Epithelial cell of esophagus (primary cell): ENCODE measurements at regions not wholly inside any gene's neighbourhood (a gene's known extent, or its start where the extent isn't known, plus 50 kb on each side); places are given as distances from the start of the nearest gene placed in this dataset.

Source experiments
- DNase-seq: peaks from one replicate; pipeline ENCODE4 v3.0.0; 2010; ENCODE audit warnings: low read depth
- H3K4me3 ChIP-seq: 2 replicates; pipeline ENCODE4 v1.5.1; 2011; ENCODE audit warnings: mild to moderate bottlenecking, low read length, control low read depth
- TF ChIP-seq, protein P1 (sequence below): IDR thresholded peaks from 2 replicates; pipeline ENCODE4 v1.5.1; 2011; ENCODE audit warnings: low read depth, mild to moderate bottlenecking, low read length, control low read depth, inconsistent platforms; ENCODE audit not compliant: insufficient read depth; ENCODE audit errors: missing control alignments

DNA sequence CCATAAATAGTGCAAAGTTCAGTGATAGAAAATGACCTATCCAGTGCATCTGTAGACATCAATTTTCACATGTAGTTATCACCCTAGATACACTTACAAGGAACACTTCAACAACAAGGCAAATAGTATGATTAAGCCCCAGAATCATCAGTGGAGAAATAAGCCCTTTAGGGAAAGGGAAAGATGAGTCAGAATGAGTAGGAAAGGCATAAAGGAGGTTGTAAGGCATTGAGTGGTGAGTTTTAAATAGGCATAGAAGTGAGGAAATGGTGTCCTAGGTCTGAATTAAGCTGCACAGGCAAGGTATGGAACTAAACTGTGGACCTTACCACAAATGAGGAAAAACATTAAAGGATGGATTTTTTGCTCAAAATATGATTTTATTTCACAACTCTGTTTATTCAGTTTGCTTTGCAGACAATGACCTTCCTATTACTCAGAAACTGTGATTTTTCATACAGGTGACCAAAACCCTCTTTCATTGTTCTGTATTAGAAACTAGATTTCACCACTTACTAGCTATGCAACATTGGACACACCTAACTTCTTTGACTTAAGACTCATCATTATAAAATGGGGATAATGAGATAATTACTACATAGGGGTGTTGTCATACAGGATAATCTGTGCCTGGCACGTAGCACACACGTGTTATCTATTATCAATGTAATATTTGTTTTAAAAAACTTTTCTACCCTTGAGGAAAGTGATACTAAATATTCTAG is 57.0 kb upstream of the MAP9 start:
- TF ChIP-seq, protein P1, sequence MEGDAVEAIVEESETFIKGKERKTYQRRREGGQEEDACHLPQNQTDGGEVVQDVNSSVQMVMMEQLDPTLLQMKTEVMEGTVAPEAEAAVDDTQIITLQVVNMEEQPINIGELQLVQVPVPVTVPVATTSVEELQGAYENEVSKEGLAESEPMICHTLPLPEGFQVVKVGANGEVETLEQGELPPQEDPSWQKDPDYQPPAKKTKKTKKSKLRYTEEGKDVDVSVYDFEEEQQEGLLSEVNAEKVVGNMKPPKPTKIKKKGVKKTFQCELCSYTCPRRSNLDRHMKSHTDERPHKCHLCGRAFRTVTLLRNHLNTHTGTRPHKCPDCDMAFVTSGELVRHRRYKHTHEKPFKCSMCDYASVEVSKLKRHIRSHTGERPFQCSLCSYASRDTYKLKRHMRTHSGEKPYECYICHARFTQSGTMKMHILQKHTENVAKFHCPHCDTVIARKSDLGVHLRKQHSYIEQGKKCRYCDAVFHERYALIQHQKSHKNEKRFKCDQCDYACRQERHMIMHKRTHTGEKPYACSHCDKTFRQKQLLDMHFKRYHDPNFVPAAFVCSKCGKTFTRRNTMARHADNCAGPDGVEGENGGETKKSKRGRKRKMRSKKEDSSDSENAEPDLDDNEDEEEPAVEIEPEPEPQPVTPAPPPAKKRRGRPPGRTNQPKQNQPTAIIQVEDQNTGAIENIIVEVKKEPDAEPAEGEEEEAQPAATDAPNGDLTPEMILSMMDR, result no peak
- H3K4me3 ChIP-seq, result no peak overlapping the region
- peak; percentile 94 for DNase-seq

DNA sequence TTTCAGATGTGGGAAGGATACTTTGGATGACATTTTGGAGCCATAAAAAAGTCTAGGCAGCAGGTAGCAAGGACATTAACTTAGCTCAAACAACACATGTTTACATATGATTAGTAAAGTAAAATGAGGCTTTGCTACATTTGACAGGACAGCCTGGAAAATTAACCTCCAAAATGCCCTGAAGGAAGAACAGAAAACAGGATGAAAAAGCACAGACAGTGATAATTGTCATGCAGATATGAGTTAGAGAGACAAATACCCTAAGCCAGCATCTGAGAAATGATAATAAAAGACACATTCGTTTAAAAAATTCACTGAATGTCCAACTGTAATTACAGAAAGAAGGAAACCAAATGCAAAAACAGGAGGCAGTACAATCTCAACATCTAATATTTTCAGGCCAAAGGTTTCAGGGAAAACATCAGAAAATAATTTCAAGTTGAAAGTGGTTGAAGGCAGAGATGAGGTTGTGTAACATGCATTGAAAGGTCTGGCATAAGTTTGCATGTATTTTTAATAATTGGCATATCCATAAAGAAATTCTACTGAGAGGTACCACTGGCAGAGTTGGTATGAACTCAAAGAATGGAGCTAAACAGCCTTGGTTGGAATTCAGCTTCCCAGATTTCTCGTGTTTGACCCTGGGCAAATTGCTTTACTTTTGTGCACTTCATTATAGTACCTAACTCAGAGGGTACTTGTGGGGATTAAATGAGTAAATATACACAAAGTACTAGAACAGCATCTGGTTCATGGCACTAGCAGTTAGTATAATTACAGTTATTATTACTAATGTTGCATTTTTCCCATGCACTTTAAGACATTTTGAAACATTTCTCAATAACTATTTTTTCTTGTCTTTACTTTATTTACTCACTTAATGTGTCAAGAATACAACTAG is 54.4 kb upstream of the MAP9 start:
- no peak overlapping the region for H3K4me3 ChIP-seq
- TF ChIP-seq, protein P1, result no peak
- no peak for DNase-seq

DNA sequence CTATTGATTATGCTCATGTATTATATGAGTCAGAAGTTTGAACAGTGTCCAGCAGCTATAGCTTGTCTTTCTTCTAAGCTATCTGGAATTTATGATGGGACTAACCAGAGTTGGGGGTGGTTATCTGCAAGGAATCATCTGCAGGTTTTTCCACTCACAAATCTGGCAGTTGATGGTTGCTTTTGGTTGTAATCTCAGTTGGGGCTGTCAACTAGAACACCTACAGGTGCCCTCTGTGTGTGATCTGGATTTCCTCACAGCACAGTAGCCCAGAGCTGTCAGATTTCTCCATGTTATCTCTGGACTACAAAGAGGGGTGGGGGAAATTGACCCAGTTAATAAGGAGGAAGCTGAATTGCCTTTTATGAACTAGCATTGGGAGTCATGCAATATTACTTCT is 51.4 kb upstream of the MAP9 start:
- H3K4me3 ChIP-seq, result no peak overlapping the region
- TF ChIP-seq, protein P1, result no peak
- DNase-seq, result no peak

DNA sequence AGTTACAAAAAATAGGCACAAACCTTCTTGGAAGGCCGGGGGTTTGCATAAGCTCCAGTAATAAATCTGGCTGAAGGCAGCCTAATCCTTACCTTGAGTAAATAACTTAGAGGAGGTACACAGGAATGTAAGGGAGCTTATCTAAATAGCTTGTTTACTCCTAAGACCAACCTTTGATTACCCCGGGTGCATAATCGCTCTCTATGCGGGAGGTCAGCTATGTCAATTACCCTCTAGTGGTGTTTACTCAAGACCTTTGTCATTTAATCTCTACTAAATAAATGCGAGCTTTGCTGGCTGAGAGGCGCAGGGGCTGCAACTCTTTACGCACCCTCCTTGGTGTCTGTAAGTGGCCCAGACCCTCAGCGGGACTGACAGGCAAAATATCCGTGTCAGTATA is 50.2 kb upstream of the MAP9 start:
- TF ChIP-seq, protein P1, result no peak
- DNase-seq, result no peak
- no peak overlapping the region for H3K4me3 ChIP-seq
